ENCODE measurements at regions not wholly inside any gene's neighbourhood (a gene's known extent, or its start where the extent isn't known, plus 50 kb on each side); places are given as distances from the start of the nearest gene placed in this dataset.

DNA sequence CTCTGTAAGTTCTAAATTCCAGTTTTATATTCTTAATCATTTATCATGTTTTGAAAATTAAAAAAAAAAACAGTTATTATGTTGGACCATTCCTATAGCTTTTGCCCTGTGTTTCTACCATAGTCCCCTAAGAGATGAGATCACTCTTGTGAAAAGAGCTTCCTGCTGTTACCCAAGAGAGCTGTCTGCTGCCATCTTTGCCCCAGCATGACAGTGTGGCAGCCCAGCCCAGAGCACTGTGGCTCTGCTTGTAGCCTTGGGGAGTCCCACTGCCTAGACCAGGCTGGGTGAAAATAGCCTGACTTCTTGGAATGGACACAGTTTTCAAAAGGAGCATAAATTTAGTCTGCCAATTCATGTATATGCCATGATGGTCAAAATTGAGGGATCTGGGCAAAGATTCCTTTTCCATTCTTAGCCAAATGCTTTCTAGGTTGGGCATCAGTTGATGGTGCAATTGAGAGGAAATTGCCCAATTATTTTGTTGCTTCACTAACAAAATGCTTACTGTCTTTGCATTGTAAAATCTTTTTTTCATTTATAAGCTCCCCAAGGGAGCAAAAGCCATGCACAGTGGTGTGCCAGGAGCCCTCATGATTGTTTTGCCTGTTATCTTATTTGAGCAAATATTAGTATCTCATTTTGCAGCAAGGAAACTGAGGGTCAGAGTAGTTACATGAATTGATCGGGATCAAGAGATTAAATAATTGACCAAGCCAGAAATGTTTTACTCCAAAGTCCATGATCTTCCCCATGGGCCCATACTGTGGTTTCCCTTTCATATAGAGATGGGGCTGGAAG lies 72.8 kb downstream of the ETS2 start:
- Histone ChIP-seq H2BK20ac (ENCODE audit: low read depth, low read length, poor library complexity, severe bottlenecking) (no peak overlapping the region), H4K5ac (ENCODE audit: insufficient read length, low read depth, low read length) (no peak overlapping the region), H3K9ac (ENCODE audit: extremely low read depth, insufficient read length, low read length) (no peak overlapping the region), H4K91ac (ENCODE audit: insufficient read length, low read depth, low read length) (no peak overlapping the region), H2BK5ac (ENCODE audit: insufficient read length, low read length) (no peak overlapping the region), H3K79me2 (ENCODE audit: insufficient read depth, low read length) (no peaks in the 10 kb centered on the region), H2BK12ac (ENCODE audit: insufficient read length, low read depth, low read length) (no peak overlapping the region), H3K79me1 (ENCODE audit: insufficient read depth, low read depth, low read length, poor library complexity, severe bottlenecking) (no peaks in the 10 kb centered on the region), H4K8ac (replicated peaks; ENCODE audit: insufficient read length, low read depth, low read length) (no peak overlapping the region), H3K23me2 (ENCODE audit: insufficient read length, low read depth, low read length, poor library complexity, severe bottlenecking) (no peaks in the 10 kb centered on the region), H3K4me1 (ENCODE audit: insufficient read depth, low read length) (no peaks in the 10 kb centered on the region), H2BK15ac (ENCODE audit: low read depth, low read length) (no peak overlapping the region), H3K9me3 (ENCODE audit: control insufficient read depth, low read depth, low read length) (no peaks in the 10 kb centered on the region), H3K27me3 (ENCODE audit: insufficient read depth, low read length) (no peaks in the 10 kb centered on the region), H2AFZ (ENCODE audit: low read length) (no peak overlapping the region), H3K18ac (ENCODE audit: insufficient read length, low read depth, low read length) (no peak overlapping the region), H2BK120ac (ENCODE audit: low read depth, low read length, poor library complexity, severe bottlenecking) (no peak overlapping the region), H3K4me2 (ENCODE audit: insufficient read depth, insufficient read length, low read length) (no peak overlapping the region), H3K27ac (ENCODE audit: insufficient read length, low read depth, low read length) (no peak overlapping the region), H3K23ac (ENCODE audit: insufficient read length, low read depth, low read length) (no peak overlapping the region), H3K56ac (ENCODE audit: insufficient read length, low read depth, low read length) (no peak overlapping the region), H4K20me1 (ENCODE audit: control insufficient read depth, insufficient read depth, insufficient read length) (no peaks in the 10 kb centered on the region), H3K14ac (ENCODE audit: insufficient read depth, low read length) (no peak overlapping the region), H2AK5ac (ENCODE audit: insufficient read length, low read length) (no peak overlapping the region), H3K4ac (ENCODE audit: low read depth, low read length) (no peak overlapping the region), H3T11ph (ENCODE audit: low read length) (no peak overlapping the region)
- no CpG with 5 or more reads among the region's 1 CpG for WGBS (ENCODE audit: extremely low coverage, insufficient read length, low lambda C conversion rate)
- H3K4me1 Mint-ChIP-seq, result no peaks in the 10 kb centered on the region
- peaks cover 18 to 22% of the 10 kb centered on the region in 2 experiments for H3K9me3 Mint-ChIP-seq
- TF ChIP-seq, protein P1, sequence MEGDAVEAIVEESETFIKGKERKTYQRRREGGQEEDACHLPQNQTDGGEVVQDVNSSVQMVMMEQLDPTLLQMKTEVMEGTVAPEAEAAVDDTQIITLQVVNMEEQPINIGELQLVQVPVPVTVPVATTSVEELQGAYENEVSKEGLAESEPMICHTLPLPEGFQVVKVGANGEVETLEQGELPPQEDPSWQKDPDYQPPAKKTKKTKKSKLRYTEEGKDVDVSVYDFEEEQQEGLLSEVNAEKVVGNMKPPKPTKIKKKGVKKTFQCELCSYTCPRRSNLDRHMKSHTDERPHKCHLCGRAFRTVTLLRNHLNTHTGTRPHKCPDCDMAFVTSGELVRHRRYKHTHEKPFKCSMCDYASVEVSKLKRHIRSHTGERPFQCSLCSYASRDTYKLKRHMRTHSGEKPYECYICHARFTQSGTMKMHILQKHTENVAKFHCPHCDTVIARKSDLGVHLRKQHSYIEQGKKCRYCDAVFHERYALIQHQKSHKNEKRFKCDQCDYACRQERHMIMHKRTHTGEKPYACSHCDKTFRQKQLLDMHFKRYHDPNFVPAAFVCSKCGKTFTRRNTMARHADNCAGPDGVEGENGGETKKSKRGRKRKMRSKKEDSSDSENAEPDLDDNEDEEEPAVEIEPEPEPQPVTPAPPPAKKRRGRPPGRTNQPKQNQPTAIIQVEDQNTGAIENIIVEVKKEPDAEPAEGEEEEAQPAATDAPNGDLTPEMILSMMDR (conservative IDR thresholded peaks at IDR 0.05), result no peak
- peaks cover 0 to 17% (median 0%) of the 10 kb centered on the region in 3 experiments; a peak in 3 of 7 replicates for H3K36me3 Mint-ChIP-seq (ENCODE audit: insufficient read depth in 1 of 3, low read depth in 3 of 3)
- H3K27ac Mint-ChIP-seq, result no peak overlapping the region
- no peaks in the 10 kb centered on the region for H3K27me3 Mint-ChIP-seq (ENCODE audit: low read depth)
- H3K4me3 Mint-ChIP-seq, result no peak overlapping the region
- DNase-seq, result no peak
